Omental fat pad (tissue), 3 donors: ENCODE measurements at regions not wholly inside any gene's neighbourhood (a gene's known extent, or its start where the extent isn't known, plus 50 kb on each side); places are given as distances from the start of the nearest gene placed in this dataset.

Source experiments
- ATAC-seq: fragments of 150-250 bp; one replicate; pipeline ENCODE4 v1.9.1; 2016; ENCODE audit warnings: mild to moderate bottlenecking, moderate library complexity; ENCODE audit not compliant: low FRiP score
- DNase-seq: peaks from one replicate; pipeline ENCODE4 v3.0.0-alpha.2; 2019; ENCODE audit warnings: low spot score
- TF ChIP-seq, protein P1 (sequence below), 3 donors: fragments of 450-650 bp; IDR thresholded peaks; one replicate each; pipeline ENCODE4 v1.5.1; 2016 to 2017; ENCODE audit warnings: antibody characterized with exemption in 3 of 3, mild to moderate bottlenecking in 3 of 3, moderate library complexity in 2 of 3

DNA sequence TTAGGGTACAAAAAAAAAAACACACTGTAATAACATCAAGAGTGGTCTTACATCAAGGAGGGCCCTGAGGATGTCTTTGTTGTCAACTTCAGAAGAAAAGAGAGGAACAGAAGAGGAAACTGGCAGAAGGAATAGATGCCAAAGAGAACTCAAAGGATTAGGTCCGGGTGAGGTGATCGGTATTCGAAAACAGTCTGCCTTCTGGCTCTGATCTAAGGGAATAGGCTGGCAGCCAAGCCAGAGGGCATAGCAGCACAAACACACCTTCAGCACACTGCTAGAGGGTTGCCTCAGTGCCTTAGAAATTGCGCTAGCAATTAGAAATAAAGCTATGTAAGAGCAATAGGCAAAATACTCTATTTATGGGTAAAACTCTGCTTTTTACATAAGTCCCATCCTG lies 91.4 kb upstream of the TTC29 start:
- no peak for DNase-seq
- ATAC-seq, result no peak
- TF ChIP-seq, protein P1, sequence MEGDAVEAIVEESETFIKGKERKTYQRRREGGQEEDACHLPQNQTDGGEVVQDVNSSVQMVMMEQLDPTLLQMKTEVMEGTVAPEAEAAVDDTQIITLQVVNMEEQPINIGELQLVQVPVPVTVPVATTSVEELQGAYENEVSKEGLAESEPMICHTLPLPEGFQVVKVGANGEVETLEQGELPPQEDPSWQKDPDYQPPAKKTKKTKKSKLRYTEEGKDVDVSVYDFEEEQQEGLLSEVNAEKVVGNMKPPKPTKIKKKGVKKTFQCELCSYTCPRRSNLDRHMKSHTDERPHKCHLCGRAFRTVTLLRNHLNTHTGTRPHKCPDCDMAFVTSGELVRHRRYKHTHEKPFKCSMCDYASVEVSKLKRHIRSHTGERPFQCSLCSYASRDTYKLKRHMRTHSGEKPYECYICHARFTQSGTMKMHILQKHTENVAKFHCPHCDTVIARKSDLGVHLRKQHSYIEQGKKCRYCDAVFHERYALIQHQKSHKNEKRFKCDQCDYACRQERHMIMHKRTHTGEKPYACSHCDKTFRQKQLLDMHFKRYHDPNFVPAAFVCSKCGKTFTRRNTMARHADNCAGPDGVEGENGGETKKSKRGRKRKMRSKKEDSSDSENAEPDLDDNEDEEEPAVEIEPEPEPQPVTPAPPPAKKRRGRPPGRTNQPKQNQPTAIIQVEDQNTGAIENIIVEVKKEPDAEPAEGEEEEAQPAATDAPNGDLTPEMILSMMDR (IDR thresholded peaks at IDR 0.05), result no peak

DNA sequence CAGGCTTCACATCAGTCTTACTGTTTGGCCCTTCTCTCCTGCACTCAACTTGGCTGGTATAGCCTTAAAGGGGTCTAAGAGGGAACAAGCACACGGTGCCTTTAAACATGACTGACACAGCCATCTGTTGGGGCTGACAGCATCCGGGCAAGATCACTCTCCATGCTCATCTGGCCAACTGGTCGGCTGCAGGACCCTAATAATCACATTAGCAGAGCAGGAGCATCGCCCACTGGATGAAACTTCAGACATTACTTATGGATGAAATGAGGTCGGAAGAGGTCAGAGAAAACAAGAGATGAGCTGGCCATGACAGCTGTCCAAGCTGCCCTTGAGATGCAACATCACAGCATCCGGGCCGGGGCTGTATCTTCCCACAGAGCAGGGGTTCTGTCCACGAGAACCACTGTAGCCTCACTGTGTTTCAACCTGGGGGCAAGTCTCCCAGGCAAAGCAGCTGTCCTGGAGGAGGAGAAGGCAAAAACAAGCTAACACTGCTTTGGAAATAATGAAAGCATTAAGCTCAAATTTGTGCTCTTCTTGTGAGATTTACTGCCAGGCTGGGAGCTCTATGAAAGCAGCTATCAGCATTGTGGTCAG lies 94.4 kb upstream of the TTC29 start:
- TF ChIP-seq, protein P1 (IDR thresholded peaks at IDR 0.05), result no peak
- no peak for ATAC-seq
- DNase-seq, result no peak

DNA sequence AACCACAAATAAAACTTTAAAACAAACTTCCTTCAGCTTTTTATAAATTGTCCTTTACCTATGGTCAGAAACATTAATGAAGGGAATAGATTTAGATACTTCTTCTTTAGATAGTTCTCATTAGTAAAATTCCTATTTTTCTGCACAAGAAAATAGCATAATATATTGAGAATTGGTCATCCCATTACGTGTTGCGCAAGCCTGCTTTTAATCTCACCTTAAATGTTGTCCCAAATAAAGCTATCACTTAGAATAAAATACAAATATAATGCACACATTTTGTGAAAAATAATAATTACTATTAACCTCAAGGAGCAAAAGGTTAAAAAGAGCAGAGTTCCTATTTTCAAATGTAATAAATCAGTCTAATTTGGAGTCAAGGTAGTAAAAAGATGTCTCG lies 95.2 kb upstream of the TTC29 start:
- TF ChIP-seq, protein P1 (IDR thresholded peaks at IDR 0.05), result no peak
- no peak for DNase-seq
- no peak for ATAC-seq

DNA sequence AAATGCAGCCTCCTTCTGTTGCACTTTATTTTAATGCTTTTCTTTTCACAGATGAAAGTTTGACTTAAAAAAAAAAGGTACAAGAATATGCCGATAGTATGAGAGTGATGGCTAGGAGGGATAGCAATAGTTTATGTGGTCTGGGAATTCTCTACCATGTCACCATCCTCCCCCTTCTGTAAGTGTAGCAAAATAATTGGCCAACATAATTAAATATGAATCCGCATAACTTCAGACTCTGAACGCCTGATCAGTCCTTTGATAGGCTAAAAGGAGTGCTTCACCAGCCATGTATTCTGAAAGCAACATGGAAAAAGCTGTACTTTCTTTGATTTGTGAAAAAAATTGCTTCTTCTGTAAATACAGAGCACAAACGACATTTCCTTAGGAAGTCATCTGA lies 95.7 kb upstream of the TTC29 start:
- DNase-seq (no peak), ATAC-seq (no peak)
- TF ChIP-seq, protein P1 (IDR thresholded peaks at IDR 0.05), result no peak

DNA sequence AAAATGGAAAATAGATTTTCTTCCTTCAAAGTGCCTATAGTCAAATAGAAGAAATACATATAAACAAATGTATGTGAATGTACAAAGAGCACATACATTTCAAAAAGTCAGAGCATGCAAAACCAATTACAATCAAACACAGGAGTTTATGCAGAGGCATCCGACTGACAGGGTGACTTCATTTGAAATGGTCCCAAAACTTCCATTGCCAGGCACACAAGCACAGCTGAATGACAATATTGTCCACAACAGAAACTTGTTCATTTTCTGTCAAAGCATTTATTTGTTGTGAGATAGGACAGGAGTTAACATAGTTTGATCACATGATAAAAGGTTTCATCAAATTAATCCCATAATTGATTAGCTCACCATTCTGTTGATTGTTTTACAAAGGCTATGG lies 96.4 kb upstream of the TTC29 start:
- ATAC-seq (no peak), DNase-seq (no peak)
- TF ChIP-seq, protein P1 (IDR thresholded peaks at IDR 0.05), result no peak

DNA sequence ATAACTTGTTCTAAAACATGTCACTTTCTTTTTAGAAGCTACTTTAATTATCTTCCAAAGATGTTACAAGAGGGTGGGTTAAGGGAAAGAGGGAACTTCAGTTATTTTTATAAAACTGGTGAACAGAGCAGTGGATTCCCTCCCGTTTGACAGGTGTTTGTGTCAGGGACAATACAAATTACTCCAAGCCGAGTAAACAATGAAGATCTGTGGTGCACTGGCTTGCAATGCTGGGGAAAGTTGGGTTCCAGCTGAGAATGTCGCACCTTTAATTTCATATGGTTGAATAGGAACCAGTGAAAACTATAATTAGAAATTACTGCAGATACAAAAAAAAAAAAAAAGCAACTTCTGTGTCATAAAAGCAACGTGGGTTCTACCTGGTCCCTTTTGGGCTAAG lies 98.6 kb upstream of the TTC29 start:
- ATAC-seq, result no peak
- TF ChIP-seq, protein P1 (IDR thresholded peaks at IDR 0.05), result no peak
- no peak for DNase-seq

DNA sequence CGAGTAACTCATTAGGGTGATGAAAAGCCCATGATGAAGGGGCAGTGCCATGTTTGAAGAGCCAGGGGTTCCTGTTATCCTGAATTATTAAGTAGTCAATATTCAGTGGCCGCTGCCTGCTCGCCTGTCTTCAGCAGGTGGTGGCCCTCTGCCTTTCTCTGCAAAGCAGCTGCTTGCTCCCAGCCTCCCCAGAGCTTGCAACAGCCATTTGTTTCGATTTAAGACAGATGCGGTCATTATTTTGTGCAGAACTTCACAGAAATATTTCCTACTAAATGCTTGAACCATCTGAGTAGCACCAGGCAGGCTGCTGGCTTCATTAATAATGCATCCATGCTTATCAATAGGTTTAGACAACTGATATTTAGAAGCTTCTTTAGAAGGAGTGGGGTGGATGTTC lies 104.3 kb upstream of the TTC29 start:
- ATAC-seq (no peak), DNase-seq (no peak)
- TF ChIP-seq, protein P1 (IDR thresholded peaks at IDR 0.05), result no peak
